ENCODE measurements at regions not wholly inside any gene's neighbourhood (a gene's known extent, or its start where the extent isn't known, plus 50 kb on each side); places are given as distances from the start of the nearest gene placed in this dataset.

GRCh38 chr4:115228851-115229250 is 115.4 kb upstream of the NDST4 start:
- TF ChIP-seq CTCF (conservative IDR thresholded peaks at IDR 0.05; ENCODE audit: low read depth, low read length) (no peak), EZH2 (IDR thresholded peaks at IDR 0.05; ENCODE audit: low read length, unreplicated experiment) (no peak), EZH2phosphoT487 (IDR thresholded peaks at IDR 0.05; ENCODE audit: borderline replicate concordance, low read length) (no peak)

Measured in PC-3 (cell line).